ENCODE measurements at regions not wholly inside any gene's neighbourhood (a gene's known extent, or its start where the extent isn't known, plus 50 kb on each side); places are given as distances from the start of the nearest gene placed in this dataset.

- WGBS, 2 donors, result 57 to 64% methylated on average over 3 of the region's 3 CpGs
- ATAC-seq (ENCODE audit: low FRiP score in 2 of 2) (no peak), DNase-seq (no peak)
- Histone ChIP-seq H3K27ac (no peak overlapping the region), H3K4me3 (no peak overlapping the region), H3K27me3 (no peaks in the 10 kb centered on the region), H3K4me1 (no peaks in the 10 kb centered on the region), H3K9me3 (no peaks in the 10 kb centered on the region), H3K36me3 (no peaks in the 10 kb centered on the region)
- TF ChIP-seq EP300 (IDR thresholded peaks at IDR 0.05) (no peak), POLR2A (IDR thresholded peaks at IDR 0.05) (no peak), POLR2AphosphoS5 (IDR thresholded peaks at IDR 0.05) (no peak)
- TF ChIP-seq, protein P1, sequence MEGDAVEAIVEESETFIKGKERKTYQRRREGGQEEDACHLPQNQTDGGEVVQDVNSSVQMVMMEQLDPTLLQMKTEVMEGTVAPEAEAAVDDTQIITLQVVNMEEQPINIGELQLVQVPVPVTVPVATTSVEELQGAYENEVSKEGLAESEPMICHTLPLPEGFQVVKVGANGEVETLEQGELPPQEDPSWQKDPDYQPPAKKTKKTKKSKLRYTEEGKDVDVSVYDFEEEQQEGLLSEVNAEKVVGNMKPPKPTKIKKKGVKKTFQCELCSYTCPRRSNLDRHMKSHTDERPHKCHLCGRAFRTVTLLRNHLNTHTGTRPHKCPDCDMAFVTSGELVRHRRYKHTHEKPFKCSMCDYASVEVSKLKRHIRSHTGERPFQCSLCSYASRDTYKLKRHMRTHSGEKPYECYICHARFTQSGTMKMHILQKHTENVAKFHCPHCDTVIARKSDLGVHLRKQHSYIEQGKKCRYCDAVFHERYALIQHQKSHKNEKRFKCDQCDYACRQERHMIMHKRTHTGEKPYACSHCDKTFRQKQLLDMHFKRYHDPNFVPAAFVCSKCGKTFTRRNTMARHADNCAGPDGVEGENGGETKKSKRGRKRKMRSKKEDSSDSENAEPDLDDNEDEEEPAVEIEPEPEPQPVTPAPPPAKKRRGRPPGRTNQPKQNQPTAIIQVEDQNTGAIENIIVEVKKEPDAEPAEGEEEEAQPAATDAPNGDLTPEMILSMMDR (IDR thresholded peaks at IDR 0.05), result no peak
These were observed 582.9 kb upstream of the PPP2R3A start for GRCh38 chr3:135382621-135383020.

GRCh38 chr3:135383301-135383700, 582.2 kb upstream of the PPP2R3A start:
- H3K27ac ChIP-seq, result no peak overlapping the region
- no peaks in the 10 kb centered on the region for H3K4me1 ChIP-seq
- H3K9me3 ChIP-seq, result no peaks in the 10 kb centered on the region
- ATAC-seq (ENCODE audit: low FRiP score in 2 of 2), result no peak
- no peak for DNase-seq
- WGBS, 2 donors, result 70 to 77% methylated on average over 6 of the region's 6 CpGs
- no peaks in the 10 kb centered on the region for H3K36me3 ChIP-seq
- TF ChIP-seq EP300 (IDR thresholded peaks at IDR 0.05) (no peak), POLR2AphosphoS5 (IDR thresholded peaks at IDR 0.05) (no peak), POLR2A (IDR thresholded peaks at IDR 0.05) (no peak)
- TF ChIP-seq, protein P1 (IDR thresholded peaks at IDR 0.05), result no peak
- H3K27me3 ChIP-seq, result no peaks in the 10 kb centered on the region
- H3K4me3 ChIP-seq, result no peak overlapping the region

DNA sequence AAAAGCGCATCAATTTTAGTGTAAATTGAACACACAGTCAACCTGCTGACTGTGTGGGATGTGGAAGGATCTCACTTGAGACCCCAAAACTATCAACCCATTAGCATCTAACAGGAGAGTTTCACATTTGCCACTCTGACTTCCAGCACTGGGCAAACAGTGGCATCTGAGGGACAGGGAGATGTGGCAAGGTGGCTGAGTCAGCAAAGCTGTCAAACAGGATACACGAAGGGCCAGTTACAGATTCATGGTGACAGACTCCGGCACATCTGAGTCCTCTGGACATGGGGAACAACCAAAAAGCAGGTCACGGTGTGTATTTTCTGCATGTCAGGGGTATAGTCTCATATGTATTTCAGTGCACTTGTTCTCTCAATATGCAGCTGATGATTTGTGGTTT, 573.4 kb upstream of the PPP2R3A start:
- Histone ChIP-seq H3K4me3 (no peak overlapping the region), H3K36me3 (no peaks in the 10 kb centered on the region), H3K27ac (no peak overlapping the region), H3K9me3 (peaks cover 0 to 23% (median 8%) of the 10 kb centered on the region in 4 donors), H3K4me1 (no peaks in the 10 kb centered on the region), H3K27me3 (no peaks in the 10 kb centered on the region)
- 84 to 96% methylated on average over 4 of the region's 4 CpGs for WGBS, 2 donors
- no peak for DNase-seq
- TF ChIP-seq EP300 (IDR thresholded peaks at IDR 0.05) (no peak), POLR2AphosphoS5 (IDR thresholded peaks at IDR 0.05) (no peak), POLR2A (IDR thresholded peaks at IDR 0.05) (no peak)
- TF ChIP-seq, protein P1 (IDR thresholded peaks at IDR 0.05), result no peak
- ATAC-seq (ENCODE audit: low FRiP score in 2 of 2), result no peak

GRCh38 chr3:135393159-135393558, 572.4 kb upstream of the PPP2R3A start:
- Histone ChIP-seq H3K27me3 (no peaks in the 10 kb centered on the region), H3K4me1 (no peaks in the 10 kb centered on the region), H3K4me3 (no peak overlapping the region), H3K9me3 (peaks cover 0 to 23% (median 8%) of the 10 kb centered on the region in 4 donors), H3K27ac (no peak overlapping the region), H3K36me3 (no peaks in the 10 kb centered on the region)
- no peak for TF ChIP-seq POLR2AphosphoS5 (IDR thresholded peaks at IDR 0.05)
- no peak for TF ChIP-seq POLR2A (IDR thresholded peaks at IDR 0.05)
- TF ChIP-seq EP300 (IDR thresholded peaks at IDR 0.05), result no peak
- TF ChIP-seq, protein P1 (IDR thresholded peaks at IDR 0.05), result no peak
- DNase-seq (no peak), ATAC-seq (ENCODE audit: low FRiP score in 2 of 2) (no peak)
- WGBS, 2 donors, result 69 to 70% methylated on average over 3 of the region's 3 CpGs

DNA sequence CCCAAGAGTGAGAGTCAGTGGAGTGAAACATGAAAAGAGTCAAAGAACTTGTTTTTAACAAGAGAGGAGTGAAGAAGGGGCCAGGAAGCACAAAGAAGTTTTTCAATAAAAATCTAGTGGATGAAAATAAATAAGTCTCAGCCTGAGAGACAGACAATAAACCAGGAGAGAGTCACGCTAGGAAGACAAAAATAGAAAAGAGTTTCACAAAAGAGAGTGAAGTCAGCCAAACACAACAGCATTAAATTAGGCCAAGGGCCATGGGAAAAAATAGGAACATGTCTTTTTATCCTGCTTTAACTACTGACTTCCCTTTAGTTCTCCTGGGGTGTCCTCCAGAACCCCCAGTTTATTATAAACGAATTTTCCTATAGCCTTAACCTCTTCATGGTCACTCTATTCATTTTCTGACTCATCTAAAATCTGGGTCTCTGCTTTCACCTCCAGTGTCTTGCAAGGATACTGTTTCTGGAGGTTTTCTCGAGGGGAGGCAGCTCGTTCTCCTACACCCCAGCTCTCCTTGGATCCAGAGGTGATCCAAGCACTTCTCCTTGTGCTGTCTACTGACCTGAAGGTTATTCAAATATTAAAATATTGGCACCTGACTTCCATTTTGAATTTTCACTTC, 571.5 kb upstream of the PPP2R3A start:
- H3K9me3 ChIP-seq, result peaks cover 0 to 21% (median 8%) of the 10 kb centered on the region in 4 donors
- H3K27me3 ChIP-seq, result no peaks in the 10 kb centered on the region
- TF ChIP-seq, protein P1 (IDR thresholded peaks at IDR 0.05), result no peak
- TF ChIP-seq POLR2A (IDR thresholded peaks at IDR 0.05), result no peak
- TF ChIP-seq EP300 (IDR thresholded peaks at IDR 0.05), result no peak
- TF ChIP-seq POLR2AphosphoS5 (IDR thresholded peaks at IDR 0.05), result no peak
- WGBS, 2 donors, result 51 to 58% methylated on average over 4 of the region's 4 CpGs
- no peaks in the 10 kb centered on the region for H3K4me1 ChIP-seq
- no peak overlapping the region for H3K27ac ChIP-seq
- H3K4me3 ChIP-seq, result no peak overlapping the region
- no peak for DNase-seq
- no peak for ATAC-seq (ENCODE audit: low FRiP score in 2 of 2)
- no peaks in the 10 kb centered on the region for H3K36me3 ChIP-seq
